Esophagus mucosa (tissue), 1 donor: ENCODE measurements at regions not wholly inside any gene's neighbourhood (a gene's known extent, or its start where the extent isn't known, plus 50 kb on each side); places are given as distances from the start of the nearest gene placed in this dataset.
A peak's percentile ranks its signal among the peaks of the same experiment; 100 is the strongest.
"Not testable (repeated sequence)": the region's sequence is repeated elsewhere in the genome, so short reads cannot be mapped to it uniquely, and the experiment has no call there.

Experiments used
- ATAC-seq: fragments of 200-7000 bp; cut with Tn5 transposase; one replicate; pipeline ENCODE4 v1.9.1; 2020
- donor health status: DM: yes; HTN: yes; CAD: no.

DNA sequence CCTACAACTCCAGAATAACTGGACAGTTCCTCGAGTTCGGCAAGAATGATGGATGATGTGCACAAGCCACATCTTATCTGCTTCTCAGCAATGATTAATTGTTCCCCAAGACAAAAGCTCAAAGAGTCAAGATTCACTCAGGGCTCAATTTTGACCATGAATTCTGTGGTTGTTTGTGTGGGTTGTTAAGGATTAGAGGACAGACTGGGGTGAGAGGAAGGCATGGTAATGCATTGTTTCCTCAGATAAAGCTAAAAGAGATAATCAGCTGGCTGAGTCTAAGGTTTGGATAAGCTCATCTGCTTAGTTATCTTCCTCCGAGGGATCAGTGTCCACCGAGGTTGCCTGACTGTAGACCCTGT, 161.0 kb downstream of the CPEB2 start:
- ATAC-seq = no peak

DNA sequence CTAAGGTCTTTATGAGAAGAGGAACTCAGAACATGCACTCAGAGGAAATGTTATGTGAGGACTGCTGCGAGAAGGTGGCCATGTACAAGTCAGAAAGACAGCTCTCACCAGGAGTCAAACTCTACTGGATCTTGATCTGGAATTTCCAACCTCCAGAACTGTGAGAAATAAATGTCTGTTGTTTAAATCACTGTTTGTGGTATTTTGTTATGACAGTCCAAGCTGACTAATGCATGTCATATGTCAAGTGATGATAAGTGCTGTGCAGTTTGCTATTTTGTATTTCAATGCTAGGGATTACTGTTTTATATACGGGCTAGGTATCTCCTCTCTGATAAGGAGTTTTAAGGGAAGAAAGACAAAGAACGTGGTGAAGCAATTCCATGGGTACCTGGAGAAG, 162.3 kb downstream of the CPEB2 start:
- no peak for ATAC-seq

DNA sequence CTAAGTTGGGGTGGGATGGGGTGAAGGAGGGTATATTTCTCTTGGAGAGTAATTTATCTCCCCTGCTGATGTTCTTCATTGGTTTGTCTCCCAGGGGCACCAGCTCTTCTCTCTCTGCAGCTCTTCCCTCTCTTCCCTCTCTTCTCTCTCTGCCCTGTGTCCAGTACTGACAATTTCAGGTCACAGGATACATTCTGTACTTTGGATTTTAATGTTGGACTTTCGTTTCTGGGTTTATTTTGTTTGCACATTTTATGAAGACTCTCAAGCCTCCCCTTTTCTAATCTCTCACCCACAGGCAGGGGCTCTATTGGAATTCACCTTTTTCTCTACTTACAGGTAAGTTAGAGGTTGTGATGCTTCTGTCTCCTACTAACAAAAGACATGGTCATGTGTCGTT, 165.5 kb downstream of the CPEB2 start:
- no peak for ATAC-seq

DNA sequence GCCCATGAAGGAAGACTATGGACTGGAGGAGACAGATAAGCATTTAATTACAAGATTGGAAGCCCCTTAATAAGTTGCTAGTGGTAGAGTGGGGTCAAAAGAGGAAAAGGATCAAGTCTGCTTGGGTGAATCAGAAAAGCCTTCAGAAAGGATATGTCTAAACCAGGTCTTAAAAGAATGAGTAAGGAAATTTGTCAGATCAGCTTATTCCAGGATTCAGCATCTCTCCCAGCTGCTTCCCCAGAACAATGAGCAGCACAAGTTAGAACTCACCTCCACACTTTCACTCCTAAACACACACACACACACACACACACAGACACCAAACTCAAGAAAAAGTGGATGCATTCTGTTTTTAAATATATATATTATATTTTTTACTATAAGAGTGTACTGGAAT, 166.5 kb downstream of the CPEB2 start:
- ATAC-seq = no peak

DNA sequence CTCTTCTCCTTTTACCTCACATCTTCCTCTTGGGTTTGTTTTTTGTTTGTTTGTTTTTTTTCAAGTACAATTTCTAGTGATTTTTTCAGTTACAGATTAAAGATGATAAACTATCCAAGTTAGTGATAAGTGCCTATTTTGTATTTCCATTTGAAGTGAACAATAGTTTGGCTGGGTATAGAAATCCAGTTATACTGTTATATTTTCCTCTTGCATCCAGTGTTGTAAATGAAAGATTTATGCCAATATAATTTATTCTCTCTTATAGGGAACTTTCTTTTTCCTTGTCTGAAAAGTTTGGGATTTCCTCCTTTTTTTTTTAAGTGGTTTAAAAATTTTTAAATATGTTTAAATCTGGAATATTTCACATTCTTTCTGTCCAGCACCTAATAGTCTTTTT, 169.4 kb downstream of the CPEB2 start:
- ATAC-seq = no peak

DNA sequence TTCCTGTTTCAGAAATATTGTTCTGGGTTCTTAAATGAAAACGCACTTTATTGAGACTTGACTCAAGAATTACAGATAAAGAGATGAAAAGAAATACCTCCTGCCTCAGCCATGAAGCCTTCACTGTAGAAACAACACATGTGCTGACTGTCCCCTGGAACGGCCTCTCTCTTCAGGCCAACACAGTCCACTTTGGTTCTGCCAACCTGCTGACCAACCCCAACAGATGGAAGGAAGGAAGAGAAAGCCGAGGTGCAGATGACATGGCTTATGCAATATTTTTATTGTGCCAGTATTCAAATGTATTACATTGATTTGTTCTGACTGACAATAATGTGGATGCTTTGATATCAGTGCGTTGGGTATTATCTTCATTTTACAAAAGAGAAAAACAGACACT, 171.0 kb downstream of the CPEB2 start:
- ATAC-seq = no peak

DNA sequence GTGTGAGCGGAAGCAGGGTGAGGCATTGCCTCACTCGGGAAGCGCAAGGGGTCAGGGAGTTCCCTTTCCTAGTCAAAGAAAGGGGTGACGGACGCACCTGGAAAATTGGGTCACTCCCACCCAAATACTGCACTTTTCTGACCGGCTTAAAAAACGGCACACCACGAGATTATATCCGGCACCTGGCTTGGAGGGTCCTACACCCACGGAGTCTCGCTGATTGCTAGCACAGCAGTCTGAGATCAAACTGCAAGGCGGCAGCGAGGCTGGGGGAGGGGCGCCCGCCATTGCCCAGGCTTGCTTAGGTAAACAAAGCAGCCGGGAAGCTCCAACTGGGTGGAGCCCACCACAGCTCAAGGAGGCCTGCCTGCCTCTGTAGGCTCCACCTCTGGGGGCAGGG, 171.9 kb downstream of the CPEB2 start:
- ATAC-seq = not testable (repeated sequence)

DNA sequence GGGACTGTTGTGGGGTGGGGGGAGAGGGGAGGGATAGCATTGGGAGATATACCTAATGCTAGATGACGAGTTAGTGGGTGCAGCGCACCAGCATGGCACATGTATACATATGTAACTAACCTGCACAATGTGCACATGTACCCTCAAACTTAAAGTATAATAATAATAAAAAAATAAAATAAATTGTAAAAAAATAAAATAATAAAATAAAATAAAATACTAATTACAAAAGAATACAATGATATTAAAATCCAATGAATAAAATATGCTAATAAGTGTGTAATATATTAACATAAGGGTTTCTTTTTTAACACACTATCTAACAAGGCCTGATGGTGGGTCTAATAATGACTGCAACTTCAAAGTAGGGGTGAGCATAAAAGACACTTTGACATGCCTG, 177.6 kb downstream of the CPEB2 start:
- not testable (repeated sequence) for ATAC-seq

DNA sequence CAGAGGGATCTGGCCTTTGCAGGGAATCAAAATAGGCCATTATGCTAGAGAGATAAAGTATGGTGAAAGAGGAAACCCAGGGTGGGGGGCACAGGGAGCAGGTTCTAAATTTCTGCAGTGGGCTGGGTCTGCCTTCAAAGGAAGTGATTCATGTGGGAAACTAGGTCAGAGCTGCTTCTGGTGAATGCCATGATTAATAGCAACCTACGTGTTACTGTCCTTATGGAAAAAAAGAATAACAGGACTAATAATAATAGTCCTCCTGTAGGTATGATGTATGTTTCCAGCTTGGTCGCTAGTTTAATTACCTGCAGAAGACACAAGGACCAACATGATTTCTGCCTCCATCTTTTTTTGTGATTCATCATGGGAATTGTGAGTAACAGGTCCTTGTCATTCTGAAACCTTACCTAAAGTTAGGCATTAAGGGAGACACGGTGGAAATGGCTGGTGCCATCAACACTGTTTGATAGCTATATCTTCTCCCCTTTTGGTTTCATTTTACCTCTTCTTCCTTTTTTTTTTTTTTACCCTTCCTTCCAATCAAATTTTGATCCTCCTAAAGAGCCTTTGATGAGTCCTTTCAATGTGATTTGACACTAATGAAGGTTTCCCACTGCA, 180.4 kb downstream of the CPEB2 start:
- ATAC-seq = peak; percentile 45

DNA sequence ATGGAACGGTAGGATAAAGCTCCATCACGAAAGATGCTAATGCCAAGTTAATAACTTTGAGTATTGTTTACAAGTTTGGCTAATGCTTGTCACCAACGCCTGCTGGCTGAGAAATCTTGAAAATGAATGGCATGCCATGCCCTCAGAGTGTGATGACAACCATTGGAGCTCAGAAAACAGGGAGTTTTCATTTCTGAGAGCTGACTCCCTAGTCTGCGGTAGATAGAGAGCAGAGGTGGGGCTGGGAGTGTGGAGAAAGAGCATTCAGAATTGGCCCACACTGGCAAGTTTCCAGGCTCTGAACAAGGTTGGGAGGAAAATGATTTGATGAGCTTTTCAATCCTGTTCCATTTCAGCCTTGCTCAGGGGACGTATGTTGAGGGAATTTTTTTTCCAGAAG, 183.9 kb downstream of the CPEB2 start:
- no peak for ATAC-seq

DNA sequence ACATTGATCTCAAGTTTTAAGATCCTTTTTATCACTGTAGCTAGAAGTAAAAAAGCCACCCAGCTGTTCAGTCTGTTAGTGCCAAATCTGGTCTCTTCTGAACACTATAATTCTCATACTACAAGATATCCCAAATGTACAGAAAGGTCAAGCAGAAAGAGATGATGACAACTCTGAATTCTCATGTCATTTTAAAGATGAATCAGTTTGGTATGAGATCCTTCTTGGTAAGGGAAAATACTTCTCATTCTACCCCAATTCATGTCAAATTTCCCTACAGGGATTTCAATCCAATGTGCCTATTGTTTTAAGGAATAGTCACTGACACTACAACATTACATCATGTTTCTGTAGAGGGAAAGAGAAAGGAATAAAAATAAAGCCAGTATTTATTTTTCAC, 184.5 kb downstream of the CPEB2 start:
- no peak for ATAC-seq

DNA sequence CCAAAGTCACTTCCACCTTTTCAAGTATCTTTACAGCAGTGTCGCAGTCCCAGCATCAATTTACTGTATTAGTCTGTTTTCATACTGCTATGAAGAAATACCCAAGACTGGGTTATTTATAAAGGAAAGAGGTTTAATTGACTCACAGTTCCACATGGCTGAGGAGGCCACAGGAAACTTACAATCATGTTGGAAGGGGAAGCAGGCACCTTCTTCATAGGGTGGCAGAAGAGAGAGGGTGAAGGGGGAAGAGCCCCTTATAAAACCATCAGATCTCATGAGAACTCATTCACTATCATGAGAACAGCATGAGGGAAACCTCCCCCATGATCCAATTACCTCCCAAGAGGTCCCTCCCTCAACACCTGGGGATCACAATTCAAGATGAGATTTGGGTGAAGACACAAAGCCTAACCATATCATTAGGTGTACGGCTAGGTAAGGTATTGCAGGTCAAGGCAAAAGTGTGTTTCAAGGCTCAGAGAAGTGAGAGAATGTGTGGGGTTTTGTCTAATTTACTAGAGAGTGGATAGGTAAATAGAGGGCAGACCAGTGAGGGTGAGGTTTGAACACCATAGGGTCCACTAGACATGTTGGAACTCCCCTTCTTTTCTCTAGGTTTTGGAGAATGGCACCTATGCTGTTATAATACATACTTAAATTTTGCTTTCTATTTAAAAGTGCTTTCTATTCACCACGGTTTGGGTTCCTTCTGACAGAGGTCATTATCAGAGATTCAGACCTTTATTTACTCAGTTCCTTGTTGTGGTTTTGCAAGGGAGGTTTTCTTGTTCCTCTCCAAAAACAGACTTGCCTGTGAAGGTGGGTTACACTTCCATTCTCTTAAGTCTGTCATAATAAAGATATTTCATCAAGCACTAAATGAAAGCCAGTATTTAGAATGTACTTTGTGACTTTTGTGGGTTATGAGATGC, 186.6 kb downstream of the CPEB2 start:
- no peak for ATAC-seq

DNA sequence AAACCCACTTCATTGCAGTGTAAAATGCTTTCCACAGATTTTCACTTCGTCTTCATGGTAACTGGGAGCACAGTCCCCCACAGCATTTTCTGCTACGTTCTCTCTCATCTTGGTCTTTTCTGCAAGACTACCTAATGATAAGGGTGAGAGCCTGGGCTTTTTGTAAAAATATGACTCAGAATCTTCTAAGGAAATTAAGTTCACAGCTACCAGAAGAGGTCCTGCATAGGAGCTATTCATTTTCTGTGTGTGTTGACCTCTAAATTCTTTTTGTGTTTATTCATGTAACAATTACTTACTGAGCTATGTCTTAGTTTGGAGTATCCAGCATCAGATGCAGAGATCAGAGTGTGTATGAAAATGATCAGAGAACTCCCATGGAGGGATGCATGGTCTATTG, 192.2 kb downstream of the CPEB2 start:
- ATAC-seq = no peak

DNA sequence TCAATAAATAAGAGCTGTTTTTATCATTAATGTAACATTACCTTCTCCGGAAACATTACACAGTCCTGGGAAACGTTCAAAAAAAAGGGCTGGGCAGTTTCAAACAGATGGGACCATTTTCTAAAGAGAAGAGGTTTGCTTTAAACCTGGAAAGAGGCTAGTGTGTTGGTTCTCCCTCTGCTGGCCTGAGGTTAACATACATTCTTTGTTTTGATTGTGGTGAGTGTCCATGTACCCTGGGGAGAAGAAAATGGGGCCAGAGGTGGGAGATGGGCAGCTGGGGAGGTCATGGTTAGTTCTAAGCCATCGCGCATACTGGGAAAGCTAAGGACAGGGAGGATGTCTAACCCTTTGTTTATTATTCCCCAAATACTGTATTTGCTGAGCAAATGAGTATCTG, 194.7 kb downstream of the CPEB2 start:
- ATAC-seq = no peak

DNA sequence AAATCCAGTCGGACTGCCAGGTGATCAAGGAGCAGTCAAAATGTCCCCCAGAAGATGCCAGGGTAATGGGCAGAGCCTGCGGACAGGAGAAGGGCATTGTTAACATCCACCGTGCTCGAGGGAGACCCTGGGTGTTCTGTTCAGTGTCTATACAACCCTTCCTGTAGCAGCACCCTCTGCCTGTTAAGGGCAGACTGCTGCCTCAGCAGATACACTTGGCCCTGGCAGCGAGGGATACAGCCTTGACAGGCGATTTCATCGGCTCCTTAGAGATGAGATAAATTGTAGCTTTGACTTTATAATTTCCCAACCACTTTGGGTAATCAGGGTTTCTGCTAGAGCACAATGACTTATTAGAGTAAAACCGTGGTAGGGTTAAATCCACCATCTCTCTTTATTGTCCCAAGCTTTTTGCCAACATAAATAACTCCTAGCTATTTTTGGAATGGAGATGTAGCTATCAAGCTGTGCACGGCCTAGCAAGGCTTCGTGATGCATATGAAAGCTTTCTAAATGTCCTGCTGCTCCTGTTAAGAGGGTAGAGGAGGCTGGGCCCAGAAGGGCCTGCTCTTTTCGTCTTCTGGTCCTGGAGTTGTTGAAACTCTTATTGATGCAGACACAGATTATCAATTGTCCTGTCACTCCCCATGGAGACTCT, 195.9 kb downstream of the CPEB2 start:
- no peak for ATAC-seq

DNA sequence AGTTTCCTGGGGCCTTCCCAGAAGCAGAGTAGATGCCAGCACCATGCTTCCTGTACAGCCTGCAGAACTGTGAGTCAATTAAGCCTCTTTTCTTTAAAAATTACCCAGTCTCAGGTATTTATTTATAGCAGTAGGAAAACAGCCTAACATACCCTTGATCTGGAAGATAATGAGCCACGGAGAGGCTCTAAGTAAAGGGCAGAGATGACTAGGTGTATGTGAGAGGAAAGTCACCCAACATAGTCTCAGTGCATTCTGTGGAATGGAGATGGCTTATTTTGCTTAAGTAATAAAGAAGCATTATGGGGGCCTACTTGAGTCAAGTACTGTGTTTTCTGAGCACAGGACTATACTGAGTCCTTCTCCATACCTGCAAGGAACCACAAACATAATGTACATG, 199.5 kb downstream of the CPEB2 start:
- no peak for ATAC-seq

DNA sequence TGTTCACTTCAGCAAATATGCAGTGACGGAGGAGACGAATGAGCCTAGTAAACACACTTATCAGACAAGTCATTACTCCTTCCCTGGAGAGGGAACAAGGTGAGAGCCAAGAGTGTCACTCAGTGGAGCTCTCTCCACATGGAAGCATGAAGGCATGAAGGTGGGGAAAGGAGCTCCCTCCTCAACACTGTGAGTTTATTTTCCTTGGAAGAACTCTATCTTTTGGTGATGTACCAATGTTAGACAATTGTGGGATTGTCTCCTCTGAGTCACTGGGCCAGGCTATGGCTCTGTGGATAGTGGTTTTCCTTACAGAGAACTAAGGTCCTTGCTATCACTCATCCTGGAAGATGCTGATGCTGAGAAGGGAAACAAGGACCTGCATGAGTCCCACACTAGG, 200.2 kb downstream of the CPEB2 start:
- no peak for ATAC-seq

DNA sequence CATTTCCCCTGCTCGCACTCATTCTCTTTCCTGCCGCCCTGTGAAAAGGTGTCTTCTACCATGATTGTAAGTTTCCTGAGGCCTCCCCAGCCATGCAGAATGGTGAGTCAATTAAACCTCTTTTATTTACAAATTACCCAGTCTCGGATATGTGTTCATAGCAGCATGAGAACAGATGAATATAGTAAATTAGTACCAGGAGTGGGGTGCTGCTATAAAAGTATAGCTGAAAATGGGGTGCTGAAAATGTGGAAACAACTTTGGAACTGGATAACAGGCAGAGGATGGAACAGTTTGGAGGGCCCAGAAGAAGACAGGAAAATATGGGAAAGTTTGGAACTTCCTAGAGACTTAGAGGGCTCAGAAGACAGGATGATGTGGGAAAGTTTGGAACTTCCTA, 204.2 kb downstream of the CPEB2 start:
- not testable (repeated sequence) for ATAC-seq

DNA sequence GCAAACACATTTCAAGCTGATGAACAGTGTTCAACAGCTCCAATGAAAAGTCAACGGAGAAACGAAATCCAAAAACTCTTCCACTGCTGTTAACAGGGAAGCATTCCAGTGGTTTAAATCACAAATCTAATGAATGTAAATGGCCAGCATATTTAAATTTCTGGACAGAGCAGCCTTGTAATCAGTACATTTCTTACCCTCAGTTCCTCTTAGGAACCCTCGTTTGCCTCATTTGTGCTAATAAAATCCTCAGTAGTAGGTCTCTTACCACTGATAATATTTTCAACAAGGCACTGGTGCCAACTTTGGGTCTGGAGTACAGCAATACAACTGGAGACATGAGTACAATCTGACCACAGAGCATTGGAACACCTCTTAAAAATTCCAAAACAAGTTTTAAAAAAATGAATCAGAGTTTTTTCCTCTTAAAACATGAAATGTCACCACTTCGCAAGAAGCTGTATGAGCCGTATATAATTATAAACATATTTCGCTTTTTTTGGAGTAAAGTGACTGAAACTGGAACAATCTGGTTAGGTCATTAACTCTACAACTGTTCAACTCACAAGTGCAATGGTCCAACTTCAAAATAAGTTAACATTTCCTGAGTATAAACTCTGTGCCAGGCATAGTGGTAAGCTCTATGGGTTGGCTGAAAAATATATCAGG, 211.2 kb downstream of the CPEB2 start:
- ATAC-seq = no peak

DNA sequence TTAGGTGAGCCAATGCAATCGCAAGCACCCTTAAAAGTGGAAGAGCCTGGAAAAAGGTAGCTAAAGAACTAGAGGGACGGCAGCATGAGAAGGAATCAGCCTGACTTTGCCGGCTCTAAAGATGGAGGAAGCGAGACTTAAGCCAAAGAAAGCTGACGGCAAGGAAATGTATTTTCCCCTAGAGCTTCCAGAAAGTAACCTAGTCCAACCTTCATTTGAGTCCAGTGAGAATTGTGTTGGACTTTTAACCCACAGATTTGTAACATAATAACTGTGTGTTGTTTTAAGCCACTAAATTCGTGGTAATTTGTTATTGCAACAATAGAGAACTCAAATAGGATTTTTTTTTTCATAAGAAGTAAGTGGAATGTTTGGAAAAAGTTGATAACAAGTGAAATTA, 212.7 kb upstream of the C1QTNF7 start:
- no peak for ATAC-seq

DNA sequence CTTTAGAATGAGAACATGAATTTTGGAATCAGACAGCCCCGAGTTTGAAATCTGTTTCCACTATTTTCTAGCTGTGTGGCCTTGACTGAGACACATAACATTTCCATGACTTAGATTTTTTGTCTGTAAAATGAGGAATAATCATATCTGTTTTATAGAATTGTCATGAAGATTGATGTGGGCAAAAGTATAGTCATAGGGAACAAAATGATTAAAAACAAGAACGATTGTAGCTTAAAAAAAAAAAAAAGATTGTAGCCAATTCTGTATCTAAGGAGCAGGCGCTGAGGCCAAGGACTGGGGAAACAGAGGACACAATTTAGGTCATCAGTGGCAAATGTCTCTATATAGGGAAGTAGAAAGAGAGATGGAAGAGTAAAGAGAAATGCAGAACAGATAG, 201.6 kb upstream of the C1QTNF7 start:
- no peak for ATAC-seq

DNA sequence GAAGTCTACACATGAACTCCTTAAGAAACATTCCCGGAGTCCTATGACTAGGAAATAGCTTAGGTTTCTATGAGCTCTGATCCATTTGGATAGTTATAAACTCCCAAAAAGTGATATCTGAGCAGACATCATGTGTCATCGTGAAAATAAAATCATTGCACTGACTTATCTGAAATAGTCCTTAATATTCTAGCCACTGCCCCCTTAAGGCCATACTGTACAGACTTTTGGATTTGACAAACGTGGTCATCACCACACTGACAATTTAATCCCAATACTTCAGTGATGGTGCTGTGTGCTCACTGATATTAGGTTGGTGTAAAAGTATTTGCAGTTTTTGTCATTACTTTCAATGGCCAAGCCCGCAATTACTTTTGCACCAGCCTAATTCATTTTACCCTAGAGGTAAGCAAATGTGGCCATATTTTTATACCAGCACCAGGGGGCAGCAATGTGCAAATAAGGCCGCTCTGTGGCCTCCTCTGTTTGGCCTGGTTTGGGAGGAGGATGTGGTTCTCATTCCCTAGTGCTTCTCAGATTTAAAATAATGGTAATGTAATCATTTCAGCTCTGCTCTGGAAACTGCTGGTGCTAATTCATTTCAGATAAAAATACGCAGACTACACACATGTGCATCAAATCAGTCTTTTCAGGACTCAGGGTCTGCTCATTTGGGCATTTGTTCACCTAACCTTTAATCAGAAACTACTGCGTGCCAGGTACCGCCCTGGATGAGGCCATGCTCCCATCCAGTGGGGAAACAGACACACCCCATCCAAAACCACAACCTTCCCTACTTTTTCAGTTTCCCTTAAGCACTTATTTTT, 196.4 kb upstream of the C1QTNF7 start:
- ATAC-seq = peak; percentile 77
